Mesenchymal stem cell (in vitro differentiated cells and primary cell): ENCODE measurements at regions not wholly inside any gene's neighbourhood (a gene's known extent, or its start where the extent isn't known, plus 50 kb on each side); places are given as distances from the start of the nearest gene placed in this dataset.

Experiments used
- DNase-seq: peaks from one replicate; pipeline ENCODE4 v3.0.0-alpha.2; 2013
- H2AFZ ChIP-seq: one replicate; pipeline ENCODE4 v1.6.1; 2013; ENCODE audit warnings: low read depth, mild to moderate bottlenecking, control low read depth, inconsistent platforms, low read length, moderate library complexity
- H2AK5ac ChIP-seq: 2 replicates; pipeline ENCODE4 v1.6.1; 2013; ENCODE audit warnings: low read length, moderate library complexity, mild to moderate bottlenecking, inconsistent platforms; ENCODE audit not compliant: severe bottlenecking
- H2BK120ac ChIP-seq: one replicate; pipeline ENCODE4 v1.6.1; 2013; ENCODE audit warnings: low read depth, mild to moderate bottlenecking, inconsistent platforms, low read length, moderate library complexity
- H2BK12ac ChIP-seq, 2 experiments: one replicate each; pipeline ENCODE4 v1.6.1; 2013; ENCODE audit warnings: inconsistent platforms in 2 of 2, low read length in 2 of 2, mild to moderate bottlenecking in 2 of 2, moderate library complexity in 2 of 2, control low read depth in 1 of 2
- H2BK15ac ChIP-seq: one replicate; pipeline ENCODE4 v1.6.1; 2013; ENCODE audit warnings: mild to moderate bottlenecking, low read depth, inconsistent platforms; ENCODE audit not compliant: poor library complexity, severe bottlenecking
- H2BK5ac ChIP-seq: 2 replicates; pipeline ENCODE4 v1.6.1; 2013; ENCODE audit warnings: low read depth, mild to moderate bottlenecking, low read length, control low read depth, inconsistent platforms; ENCODE audit not compliant: poor library complexity, severe bottlenecking
- H3K14ac ChIP-seq, 2 experiments: one replicate each; pipeline ENCODE4 v1.6.1; 2013; ENCODE audit warnings: inconsistent platforms in 2 of 2, low read length in 2 of 2, control low read depth in 1 of 2, mild to moderate bottlenecking in 1 of 2, moderate library complexity in 1 of 2
- H3K18ac ChIP-seq, 2 experiments: one replicate each; pipeline ENCODE4 v1.6.1; 2013; ENCODE audit warnings: inconsistent platforms in 2 of 2, low read length in 2 of 2, control low read depth in 1 of 2, low read depth in 1 of 2, mild to moderate bottlenecking in 1 of 2
- H3K23ac ChIP-seq, 2 experiments: one replicate each; pipeline ENCODE4 v1.6.1; 2013; ENCODE audit warnings: inconsistent platforms in 2 of 2, low read length in 2 of 2, mild to moderate bottlenecking in 2 of 2, moderate library complexity in 2 of 2, control low read depth in 1 of 2
- H3K27ac ChIP-seq: 2 replicates; pipeline ENCODE4 v1.5.1; 2013; ENCODE audit warnings: mild to moderate bottlenecking, moderate library complexity, low read length, control low read depth, inconsistent platforms; ENCODE audit not compliant: poor library complexity, severe bottlenecking
- H3K27me3 ChIP-seq, 2 experiments: 2 replicates each; pipeline versions ENCODE4 v1.6.1 to v1.7.0; 2013; ENCODE audit warnings: low read length in 2 of 2, mild to moderate bottlenecking in 2 of 2, moderate library complexity in 2 of 2, control low read depth in 1 of 2, inconsistent platforms in 1 of 2; ENCODE audit not compliant: control insufficient read depth in 1 of 2, insufficient read depth in 1 of 2
- H3K36me3 ChIP-seq, 2 experiments: 2 replicates each; pipeline versions ENCODE4 v1.6.1 to v1.7.0; 2013; ENCODE audit warnings: low read length in 2 of 2, control low read depth in 1 of 2, inconsistent platforms in 1 of 2, low read depth in 1 of 2, mild to moderate bottlenecking in 1 of 2; ENCODE audit not compliant: insufficient read depth in 2 of 2, control insufficient read depth in 1 of 2
- H3K4ac ChIP-seq, 2 experiments: one replicate each; pipeline ENCODE4 v1.6.1; 2013; ENCODE audit warnings: inconsistent platforms in 2 of 2, low read length in 2 of 2, mild to moderate bottlenecking in 2 of 2, moderate library complexity in 2 of 2, control low read depth in 1 of 2, low read depth in 1 of 2
- H3K4me1 ChIP-seq: 2 replicates; pipeline ENCODE4 v1.6.1; 2013; ENCODE audit warnings: low read depth, low read length, control low read depth; ENCODE audit not compliant: control insufficient read depth, insufficient read depth
- H3K4me2 ChIP-seq: 2 replicates; pipeline ENCODE4 v1.6.1; 2013; ENCODE audit warnings: low read length, mild to moderate bottlenecking, inconsistent platforms; ENCODE audit not compliant: poor library complexity, severe bottlenecking
- H3K4me3 ChIP-seq, 2 experiments: 2 replicates each; pipeline versions ENCODE4 v1.5.1 to v1.7.0; 2013; ENCODE audit warnings: low read length in 2 of 2, mild to moderate bottlenecking in 2 of 2, control low read depth in 1 of 2, low read depth in 1 of 2; ENCODE audit not compliant: insufficient read depth in 1 of 2
- H3K79me1 ChIP-seq: replicated peaks from 2 replicates; pipeline ENCODE4 v1.6.1; 2013; ENCODE audit warnings: mild to moderate bottlenecking, control low read depth, low read length, inconsistent platforms; ENCODE audit not compliant: poor library complexity, severe bottlenecking
- H3K9ac ChIP-seq: 2 replicates; pipeline ENCODE4 v1.7.0; 2013; ENCODE audit warnings: mild to moderate bottlenecking, low read length, moderate library complexity
- H3K9me3 ChIP-seq: 2 replicates; pipeline ENCODE4 v1.7.0; 2013; ENCODE audit warnings: mild to moderate bottlenecking, low read length; ENCODE audit not compliant: control insufficient read depth
- H4K8ac ChIP-seq: one replicate; pipeline ENCODE4 v1.6.1; 2013; ENCODE audit warnings: inconsistent platforms, mild to moderate bottlenecking, low read length, moderate library complexity
- H4K91ac ChIP-seq: one replicate; pipeline ENCODE4 v1.6.1; 2013; ENCODE audit warnings: mild to moderate bottlenecking, low read length, inconsistent platforms
- WGBS: methylation state at CpG from one replicate; pipeline ENCODE4 v1.1.7; 2013; ENCODE audit warnings: mixed read lengths; 5-methylcytosine and 5-hydroxymethylcytosine counted together

- H3K14ac ChIP-seq = no peak overlapping the region
- H3K9me3 ChIP-seq = peaks cover 9% of the 10 kb centered on the region
- no peaks in the 10 kb centered on the region for H3K27me3 ChIP-seq
- no peak overlapping the region for H3K23ac ChIP-seq
- no peak overlapping the region for H4K8ac ChIP-seq
- no peak overlapping the region for H3K4me3 ChIP-seq
- H2AK5ac ChIP-seq = no peak overlapping the region
- no peaks in the 10 kb centered on the region for H3K79me1 ChIP-seq
- no peak overlapping the region for H2BK5ac ChIP-seq
- H3K4ac ChIP-seq = no peak overlapping the region
- DNase-seq = no peak
- 69% methylated on average over 5 of the region's 5 CpGs for WGBS
- no peak overlapping the region for H4K91ac ChIP-seq
- H3K36me3 ChIP-seq = no peaks in the 10 kb centered on the region
- H2BK12ac ChIP-seq = no peak overlapping the region
- no peak overlapping the region for H3K18ac ChIP-seq
- no peak overlapping the region for H2BK120ac ChIP-seq
- no peak overlapping the region for H2AFZ ChIP-seq
- H3K4me2 ChIP-seq = no peak overlapping the region
- no peak overlapping the region for H3K9ac ChIP-seq
- no peak overlapping the region for H2BK15ac ChIP-seq
- H3K4me1 ChIP-seq = no peaks in the 10 kb centered on the region
- no peak overlapping the region for H3K27ac ChIP-seq
Measured at GRCh38 chr12:125645724-125646123, 580.5 kb downstream of the AACS start.

- Histone ChIP-seq H3K4me1 (no peaks in the 10 kb centered on the region), H3K18ac (no peak overlapping the region), H3K79me1 (no peaks in the 10 kb centered on the region), H2BK120ac (no peak overlapping the region), H3K9ac (no peak overlapping the region), H3K4me3 (no peak overlapping the region), H3K14ac (no peak overlapping the region), H2AFZ (no peak overlapping the region), H3K27ac (no peak overlapping the region), H3K4ac (no peak overlapping the region), H2BK15ac (no peak overlapping the region), H3K9me3 (peaks cover 10% of the 10 kb centered on the region), H3K27me3 (no peaks in the 10 kb centered on the region), H4K91ac (no peak overlapping the region), H3K23ac (no peak overlapping the region), H2BK12ac (no peak overlapping the region), H2AK5ac (no peak overlapping the region), H4K8ac (no peak overlapping the region), H2BK5ac (no peak overlapping the region), H3K4me2 (no peak overlapping the region), H3K36me3 (no peaks in the 10 kb centered on the region)
- WGBS = 85% methylated on average over 19 of the region's 19 CpGs
- no peak for DNase-seq
Measured at GRCh38 chr12:125650587-125650986, 585.4 kb downstream of the AACS start.

- no peak for DNase-seq
- H3K27me3 ChIP-seq = no peaks in the 10 kb centered on the region
- H3K4me1 ChIP-seq = no peaks in the 10 kb centered on the region
- H3K4ac ChIP-seq = no peak overlapping the region
- H3K14ac ChIP-seq = no peak overlapping the region
- H3K27ac ChIP-seq = no peak overlapping the region
- no peak overlapping the region for H2BK15ac ChIP-seq
- no peak overlapping the region for H2AK5ac ChIP-seq
- H4K91ac ChIP-seq = no peak overlapping the region
- peaks cover 10% of the 10 kb centered on the region for H3K9me3 ChIP-seq
- H4K8ac ChIP-seq = no peak overlapping the region
- no peak overlapping the region for H3K18ac ChIP-seq
- H2BK5ac ChIP-seq = no peak overlapping the region
- H2AFZ ChIP-seq = no peak overlapping the region
- no peak overlapping the region for H3K4me2 ChIP-seq
- H3K79me1 ChIP-seq = no peaks in the 10 kb centered on the region
- WGBS = 79% methylated on average over 4 of the region's 4 CpGs
- no peak overlapping the region for H3K4me3 ChIP-seq
- no peak overlapping the region for H3K23ac ChIP-seq
- no peak overlapping the region for H3K9ac ChIP-seq
- H3K36me3 ChIP-seq = no peaks in the 10 kb centered on the region
- H2BK120ac ChIP-seq = no peak overlapping the region
- H2BK12ac ChIP-seq = no peak overlapping the region
Measured at GRCh38 chr12:125651625-125652024, 586.4 kb downstream of the AACS start.

GRCh38 chr12:125652681-125653080 lies 587.4 kb downstream of the AACS start:
- Histone ChIP-seq H3K23ac (no peak overlapping the region), H2BK5ac (no peak overlapping the region), H3K36me3 (no peaks in the 10 kb centered on the region), H3K9ac (no peak overlapping the region), H2BK120ac (no peak overlapping the region), H4K91ac (no peak overlapping the region), H3K14ac (no peak overlapping the region), H4K8ac (no peak overlapping the region), H2AK5ac (no peak overlapping the region), H2AFZ (no peak overlapping the region), H2BK15ac (no peak overlapping the region), H3K9me3 (peaks cover 10% of the 10 kb centered on the region), H3K4ac (no peak overlapping the region), H3K4me1 (no peaks in the 10 kb centered on the region), H3K18ac (no peak overlapping the region), H3K4me2 (no peak overlapping the region), H3K4me3 (no peak overlapping the region), H3K27me3 (no peaks in the 10 kb centered on the region), H3K27ac (no peak overlapping the region), H3K79me1 (no peaks in the 10 kb centered on the region), H2BK12ac (no peak overlapping the region)
- DNase-seq = no peak
- 69% methylated on average over 6 of the region's 6 CpGs for WGBS
